Right forelimb (tissue), 1 donor: ENCODE measurements at regions not wholly inside any gene's neighbourhood (a gene's known extent, or its start where the extent isn't known, plus 50 kb on each side); places are given as distances from the start of the nearest gene placed in this dataset.
A peak's percentile ranks its signal among the peaks of the same experiment; 100 is the strongest.

Experiments used
- DNase-seq: peaks from one replicate; pipeline ENCODE4 v3.0.0-alpha.2; 2018

GRCh38 chr13:108360139-108360538 is 90.6 kb downstream of the TNFSF13B start:
- no peak for DNase-seq

- DNase-seq = peak; percentile 44
Observed at GRCh38 chr13:108361769-108362168, 92.3 kb downstream of the TNFSF13B start.

- no peak for DNase-seq
Observed at GRCh38 chr13:108363666-108364065, 94.1 kb downstream of the TNFSF13B start.

DNA sequence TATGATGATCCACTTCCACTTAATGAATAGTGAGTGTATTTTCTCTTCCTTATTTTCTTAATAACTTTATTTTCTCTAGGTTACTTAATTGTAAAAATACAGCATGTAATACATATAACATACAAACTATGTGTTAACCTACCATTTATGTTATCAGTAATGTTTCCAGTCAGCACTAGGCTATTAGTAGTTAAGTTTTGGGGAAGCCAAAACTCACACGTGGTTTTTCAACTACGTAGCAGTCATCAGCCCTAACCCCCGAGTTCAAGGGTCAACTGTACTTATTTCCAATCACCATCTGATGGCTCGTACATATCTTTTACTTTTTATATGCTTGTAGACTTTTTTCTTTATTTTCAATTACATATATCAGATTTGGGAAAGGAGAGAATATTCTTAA is 95.7 kb downstream of the TNFSF13B start:
- no peak for DNase-seq

- no peak for DNase-seq
Observed at GRCh38 chr13:108368250-108368905, 98.9 kb downstream of the TNFSF13B start.

GRCh38 chr13:108369412-108369811 is 99.9 kb downstream of the TNFSF13B start:
- DNase-seq = no peak

DNA sequence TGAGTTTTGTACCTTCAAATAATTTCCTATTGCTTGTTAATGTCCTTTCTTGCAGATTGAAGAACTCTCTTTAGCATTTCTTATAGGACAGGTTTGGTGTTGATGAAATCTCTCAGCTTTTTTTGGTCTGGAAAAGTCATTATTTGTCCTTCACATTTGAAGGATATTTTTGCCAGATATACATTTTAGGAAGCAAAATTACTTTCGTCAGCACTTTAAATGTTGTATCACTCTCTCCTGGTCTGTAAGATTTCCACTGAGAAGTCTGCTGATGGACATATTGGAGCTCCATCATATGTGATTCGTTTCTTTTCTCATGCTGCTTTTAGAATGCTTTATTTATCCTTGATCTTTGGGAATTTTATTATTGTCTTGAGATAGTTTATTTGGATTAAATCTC is 105.5 kb downstream of the TNFSF13B start:
- DNase-seq = no peak

GRCh38 chr13:108375772-108376171 is 106.3 kb downstream of the TNFSF13B start:
- DNase-seq = no peak

DNA sequence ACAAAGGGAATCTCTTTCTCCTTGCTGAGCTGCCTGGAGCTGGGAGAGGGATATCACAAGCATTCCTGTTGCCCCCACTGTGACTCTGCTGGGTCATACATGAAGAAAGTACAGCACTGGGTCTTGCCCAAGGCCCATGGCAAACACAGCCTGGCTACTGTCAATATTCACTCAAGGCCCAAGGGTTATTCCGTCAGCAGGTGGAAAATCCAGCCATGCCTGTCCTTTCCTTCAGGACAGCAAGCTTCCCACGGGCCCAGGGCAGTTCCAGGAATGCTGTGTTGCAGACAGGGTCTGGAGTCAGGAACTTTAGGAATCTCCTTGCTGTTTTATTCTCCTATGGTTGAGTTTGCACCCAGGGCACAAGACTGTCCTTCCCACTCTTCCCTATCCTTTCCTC is 106.8 kb downstream of the TNFSF13B start:
- DNase-seq = no peak

DNA sequence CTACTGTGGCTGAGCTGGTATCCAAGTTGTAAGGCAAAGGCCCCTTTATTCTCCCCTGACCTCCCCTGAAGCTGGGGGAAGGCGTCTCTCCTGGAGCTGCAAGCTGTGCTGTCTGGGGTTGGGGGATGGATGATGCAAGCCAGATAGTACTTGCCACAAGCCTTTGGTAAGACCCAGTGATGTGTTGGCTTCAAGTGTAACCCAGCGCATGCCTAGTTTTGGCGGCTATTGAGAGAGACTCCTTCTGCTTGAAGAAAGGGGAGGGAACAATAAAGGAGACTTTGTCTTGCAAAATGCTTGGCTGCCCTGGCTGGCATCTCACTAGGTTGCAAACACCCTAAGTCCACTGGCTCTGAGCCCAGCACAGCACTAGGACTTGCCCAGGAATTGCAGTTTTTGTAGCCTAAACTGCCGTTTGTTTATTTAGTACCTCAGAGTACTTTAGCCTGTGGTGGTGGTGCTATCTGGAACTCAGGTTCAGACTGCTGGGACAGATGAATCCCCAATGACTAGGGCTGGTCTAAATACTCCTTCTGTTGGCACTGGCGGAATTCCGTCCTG is 108.2 kb downstream of the TNFSF13B start:
- DNase-seq = no peak

- no peak for DNase-seq
Observed at GRCh38 chr13:108383667-108384066, 114.1 kb downstream of the TNFSF13B start.

- DNase-seq = no peak
Observed at GRCh38 chr13:108387156-108387555, 117.6 kb downstream of the TNFSF13B start.

DNA sequence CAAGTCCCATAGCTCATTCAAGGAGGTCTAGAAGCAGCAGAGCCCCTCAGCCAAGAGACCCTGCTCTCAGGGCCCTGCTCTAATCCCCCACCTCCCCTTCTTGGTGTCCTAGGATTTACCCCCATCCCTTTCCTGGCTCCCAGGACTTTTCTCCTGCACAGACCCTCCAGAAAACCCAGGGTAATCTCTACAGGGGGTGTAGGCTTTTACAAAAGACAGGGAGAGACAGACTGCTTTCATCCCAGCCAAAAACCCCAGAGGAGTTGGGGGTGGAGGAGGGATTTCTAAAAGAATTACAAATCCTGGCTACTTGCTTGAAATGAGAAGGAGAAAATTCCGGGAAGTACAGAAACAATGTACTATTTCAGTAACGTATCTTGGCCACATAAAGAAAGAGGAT is 133.3 kb downstream of the TNFSF13B start:
- no peak for DNase-seq

DNA sequence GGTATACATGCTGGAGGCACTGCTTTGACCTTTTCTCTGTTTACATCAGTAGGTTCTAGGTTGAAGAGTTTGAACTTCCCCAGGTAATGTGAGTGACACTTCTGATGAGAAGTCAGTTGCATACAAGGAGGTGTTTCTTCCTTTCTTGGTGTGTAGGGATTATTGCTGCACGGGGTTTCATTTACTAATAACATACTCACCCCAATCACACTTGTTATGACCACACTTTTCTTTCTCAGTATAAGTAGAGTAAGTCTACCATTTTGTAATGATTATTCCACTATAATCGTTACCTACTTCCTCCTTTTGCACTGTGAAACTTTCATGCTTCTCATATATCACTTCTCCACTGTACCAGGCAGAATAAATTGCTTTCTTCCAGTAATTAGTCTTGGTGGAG is 138.0 kb downstream of the TNFSF13B start:
- no peak for DNase-seq

- no peak for DNase-seq
Observed at GRCh38 chr13:108408672-108409071, 139.2 kb downstream of the TNFSF13B start.

DNA sequence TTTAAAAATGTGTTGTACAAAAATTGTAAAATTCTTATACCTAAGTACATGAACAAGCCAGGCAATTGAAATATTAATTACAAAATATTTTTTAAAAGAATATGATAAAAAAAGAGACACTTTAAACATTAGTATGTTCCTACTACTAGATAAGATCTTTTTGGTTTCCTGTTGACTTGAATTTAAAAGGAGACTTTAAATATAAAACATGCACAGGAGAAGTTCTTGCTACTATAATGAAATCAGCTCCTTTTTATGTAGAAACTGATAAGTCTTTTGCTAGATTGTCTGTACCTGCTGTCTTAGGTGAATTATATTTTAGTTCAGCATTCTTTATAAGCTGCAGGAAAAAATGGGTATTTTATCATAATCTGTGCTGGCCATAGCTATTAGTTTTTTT is 140.2 kb downstream of the TNFSF13B start:
- DNase-seq = no peak

DNA sequence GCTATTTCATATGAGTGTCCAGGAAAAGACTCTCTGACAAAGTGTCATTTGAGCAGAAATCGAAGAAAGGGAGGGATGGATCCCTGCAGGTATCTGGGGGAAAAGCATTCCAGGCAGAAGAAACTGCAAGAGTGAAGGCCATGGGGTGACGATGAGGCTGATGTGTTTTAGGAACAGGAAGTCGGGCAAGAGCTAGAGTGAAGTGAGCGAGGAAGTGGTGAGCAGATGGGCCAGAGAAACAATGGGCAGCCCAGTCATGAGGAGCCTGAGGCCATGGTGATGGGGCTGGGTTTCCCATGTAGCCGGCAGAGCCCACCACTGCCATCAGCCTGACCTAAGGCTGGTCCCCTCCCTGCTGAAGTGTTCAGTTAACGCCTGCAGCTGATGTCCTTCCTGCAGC is 150.2 kb downstream of the TNFSF13B start:
- DNase-seq = no peak

DNA sequence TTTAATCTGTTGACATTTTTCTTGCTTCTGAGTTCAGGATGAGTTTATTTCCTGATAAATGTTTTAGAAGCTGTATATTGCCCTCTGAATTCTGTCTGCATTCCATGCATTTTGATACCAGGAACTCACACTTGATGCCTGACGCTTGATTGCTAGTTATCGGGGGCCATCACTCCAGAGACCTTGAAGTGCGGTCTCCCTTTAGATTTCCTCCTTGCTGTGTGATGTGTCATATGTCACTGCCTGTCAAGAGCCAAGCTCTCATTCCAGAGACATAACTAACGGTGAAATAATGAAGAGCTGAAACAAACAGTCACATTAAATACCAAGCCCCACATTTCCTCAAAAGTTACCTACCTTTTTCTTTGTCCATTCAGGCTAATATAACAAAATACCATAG is 155.5 kb downstream of the TNFSF13B start:
- no peak for DNase-seq

GRCh38 chr13:108426893-108427292 is 157.4 kb downstream of the TNFSF13B start:
- DNase-seq = no peak

DNA sequence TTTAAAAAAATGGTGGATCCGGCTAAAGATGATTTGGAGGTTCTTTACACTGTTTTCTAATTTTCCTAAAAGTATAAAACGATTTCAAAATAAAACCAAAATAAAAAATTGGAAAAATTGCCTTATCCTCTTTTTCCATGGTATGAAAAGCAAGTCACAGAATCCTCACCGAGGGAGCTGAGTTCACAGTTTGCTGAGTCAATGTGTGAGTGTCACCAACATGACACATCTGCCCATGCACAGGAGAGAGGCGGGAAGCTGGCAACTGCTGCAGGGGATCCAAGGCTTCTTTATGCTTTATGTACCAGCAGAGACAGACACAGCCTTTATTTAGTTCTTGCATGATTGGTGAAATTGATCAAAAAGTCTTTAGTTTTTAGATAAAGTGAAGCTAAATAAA is 157.8 kb downstream of the TNFSF13B start:
- no peak for DNase-seq

- no peak for DNase-seq
Observed at GRCh38 chr13:108428691-108429090, 159.2 kb downstream of the TNFSF13B start.

- no peak for DNase-seq
Observed at GRCh38 chr13:108433976-108434755, 164.6 kb downstream of the TNFSF13B start.

- DNase-seq = no peak
Observed at GRCh38 chr13:108435393-108436149, 166.1 kb downstream of the TNFSF13B start.

DNA sequence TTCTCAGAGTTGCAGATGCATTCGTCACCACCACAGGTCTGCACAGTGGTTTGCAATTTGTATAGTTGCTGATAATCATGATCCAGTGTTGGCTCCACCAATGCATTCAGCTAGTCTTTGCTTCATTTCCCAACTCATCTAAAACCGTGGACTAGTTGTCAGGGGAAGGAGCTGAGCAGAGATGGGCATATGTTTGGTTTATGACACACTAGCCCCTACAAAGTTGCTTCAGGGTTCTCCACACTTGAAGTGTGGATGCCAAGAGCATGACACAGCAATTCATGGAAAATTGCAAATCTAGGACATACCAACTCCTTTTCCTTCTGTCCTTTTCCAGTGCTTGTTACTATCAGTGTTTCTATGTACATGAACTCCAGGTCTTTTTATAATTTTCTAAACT is 168.0 kb downstream of the TNFSF13B start:
- DNase-seq = no peak
